PC-3 (cell line): ENCODE measurements at regions not wholly inside any gene's neighbourhood (a gene's known extent, or its start where the extent isn't known, plus 50 kb on each side); places are given as distances from the start of the nearest gene placed in this dataset.

Experiments
- ATAC-seq: fragments of 200-7000 bp; cut with Tn5 transposase; 2 replicates; pipeline ENCODE4 v1.9.1; 2020; ENCODE audit warnings: mild to moderate bottlenecking, moderate library complexity
- BruUV-seq: library from RNA; stranded (reverse); fragments of 400-500 nt; replicated peaks from 2 replicates; lab custom pipeline; 2021; lab: Mats Ljungman, UMichigan
- CTCF ChIA-PET: fragments of 300-600 bp; sonication (Branson Sonifier 250); formaldehyde crosslinking; loops from one replicate; lab custom pipeline; 2022; ENCODE audit warnings: antibody characterized with exemption; lab: Charles Lee
- POLR2A ChIA-PET: fragments of 300-600 bp; sonication (Branson Sonifier 250); formaldehyde crosslinking; loops from one replicate; lab custom pipeline; 2022; ENCODE audit warnings: antibody characterized with exemption; ENCODE audit not compliant: unreplicated experiment; lab: Charles Lee
- DNase-seq: peaks from one replicate; pipeline ENCODE4 v3.0.0-alpha.2; 2015
- H2AFZ ChIP-seq: fragments of 300-600 bp; sonication (generic); 2 replicates; pipeline ENCODE4 v1.6.0; 2016; ENCODE audit warnings: antibody characterized with exemption, low read length
- H3F3A ChIP-seq: fragments of 300-600 bp; sonication (generic); one replicate; pipeline ENCODE4 v1.6.0; 2017; ENCODE audit warnings: antibody characterized with exemption, low read length, control low read depth, mild to moderate bottlenecking; ENCODE audit not compliant: unreplicated experiment
- H3K27ac ChIP-seq: fragments of 300-600 bp; sonication (generic); 2 replicates; pipeline ENCODE4 v1.5.1; 2016; ENCODE audit warnings: mild to moderate bottlenecking, low read length
- H3K27me3 ChIP-seq: fragments of 300-600 bp; sonication (generic); 2 replicates; pipeline ENCODE4 v1.6.1; 2016; ENCODE audit warnings: low read length, mixed read lengths
- H3K36me3 ChIP-seq: fragments of 300-600 bp; sonication (generic); 2 replicates; pipeline ENCODE4 v1.6.1; 2016; ENCODE audit warnings: low read depth, mixed run types, low read length, mixed read lengths
- H3K4me1 ChIP-seq: fragments of 300-600 bp; sonication (generic); 2 replicates; pipeline ENCODE4 v1.5.1; 2016; ENCODE audit warnings: low read length; ENCODE audit not compliant: insufficient read depth
- H3K4me2 ChIP-seq: fragments of 300-600 bp; sonication (generic); 2 replicates; pipeline ENCODE4 v1.6.0; 2016; ENCODE audit warnings: low read length
- H3K4me3 ChIP-seq: fragments of 300-600 bp; sonication (generic); 2 replicates; pipeline ENCODE4 v1.5.1; 2016; ENCODE audit warnings: mild to moderate bottlenecking, low read length, mixed read lengths
- H3K79me2 ChIP-seq: fragments of 300-600 bp; sonication (generic); 2 replicates; pipeline ENCODE4 v1.6.1; 2017; ENCODE audit warnings: low read length, mixed read lengths
- H3K9ac ChIP-seq: fragments of 300-600 bp; sonication (generic); 2 replicates; pipeline ENCODE4 v1.6.0; 2016; ENCODE audit warnings: mild to moderate bottlenecking, low read length
- H3K9me2 ChIP-seq: fragments of 300-600 bp; sonication (generic); replicated peaks from 2 replicates; pipeline ENCODE4 v1.6.1; 2016; ENCODE audit warnings: mixed run types, low read length, mixed read lengths
- H3K9me3 ChIP-seq: fragments of 300-600 bp; sonication (generic); 2 replicates; pipeline ENCODE4 v1.6.1; 2016; ENCODE audit warnings: low read length, mixed read lengths
- H4K20me1 ChIP-seq: fragments of 300-600 bp; sonication (generic); 2 replicates; pipeline ENCODE4 v1.6.1; 2016; ENCODE audit warnings: low read length, mixed read lengths
- CTCF ChIP-seq: fragments of 300-600 bp; sonication (generic); conservative IDR thresholded peaks from 2 replicates; pipeline ENCODE4 v1.5.1; 2017; ENCODE audit warnings: antibody characterized with exemption, low read depth, mild to moderate bottlenecking, low read length
- EZH2 ChIP-seq: fragments of 300-600 bp; sonication (generic); IDR thresholded peaks from one replicate; pipeline ENCODE4 v1.6.1; 2017; ENCODE audit warnings: antibody characterized with exemption, mild to moderate bottlenecking, low read length; ENCODE audit not compliant: unreplicated experiment
- EZH2phosphoT487 ChIP-seq: fragments of 300-600 bp; sonication (generic); IDR thresholded peaks from 2 replicates; pipeline ENCODE4 v1.6.1; 2018; ENCODE audit warnings: mild to moderate bottlenecking, antibody characterized with exemption, low read length, borderline replicate concordance
- intact Hi-C: fragments of 100-400 bp; cut with micrococcal nuclease; formaldehyde crosslinking; loops from 2 replicates; pipeline ENCODE4 v1.9.0; 2023

- TF ChIP-seq EZH2phosphoT487: no peak
- TF ChIP-seq EZH2: no peak
- TF ChIP-seq CTCF: no peak
- CTCF ChIA-PET: interaction anchor here (0.6 kb wide), 1 partner anchor 71 kb away, joined by 9 read pairs; no protein-coding TSS in a partner anchor
- Histone ChIP-seq H3K4me1 (no peaks in the 10 kb centered on the region), H3K9me3 (no peaks in the 10 kb centered on the region), H3K79me2 (no peaks in the 10 kb centered on the region), H3K36me3 (no peaks in the 10 kb centered on the region), H2AFZ (no peak overlapping the region), H3K27ac (no peak overlapping the region), H3K4me2 (no peak overlapping the region), H3F3A (no peaks in the 10 kb centered on the region), H3K4me3 (no peak overlapping the region), H3K27me3 (peaks cover 14% of the 10 kb centered on the region), H4K20me1 (no peaks in the 10 kb centered on the region), H3K9ac (no peak overlapping the region), H3K9me2 (no peaks in the 10 kb centered on the region)
- POLR2A ChIA-PET: no interaction called here
- ATAC-seq (no peak), DNase-seq (no peak)
- BruUV-seq: no TSS peak
- intact Hi-C loops: no loop called here
These were observed 128.7 kb upstream of the USP38 start for GRCh38 chr4:143055997-143056396.

GRCh38 chr4:143071351-143071750 is 113.4 kb upstream of the USP38 start:
- Histone ChIP-seq H3K4me1 (no peaks in the 10 kb centered on the region), H3K9me3 (no peaks in the 10 kb centered on the region), H3K27me3 (peaks cover under 1% of the 10 kb centered on the region; the same call in 1 of the 2 replicates), H3K36me3 (no peaks in the 10 kb centered on the region), H3K79me2 (no peaks in the 10 kb centered on the region), H3K27ac (no peak overlapping the region), H3K9me2 (no peaks in the 10 kb centered on the region), H2AFZ (no peak overlapping the region), H3K4me2 (no peak overlapping the region), H4K20me1 (no peaks in the 10 kb centered on the region), H3F3A (no peaks in the 10 kb centered on the region), H3K9ac (no peak overlapping the region), H3K4me3 (no peak overlapping the region)
- intact Hi-C loops: no loop called here
- POLR2A ChIA-PET: no interaction called here
- TF ChIP-seq CTCF (no peak), EZH2phosphoT487 (no peak), EZH2 (no peak)
- ATAC-seq (no peak), DNase-seq (no peak)
- BruUV-seq: no TSS peak
- CTCF ChIA-PET: no interaction called here

GRCh38 chr4:143076723-143077122 is 108.0 kb upstream of the USP38 start:
- Histone ChIP-seq H3K9ac (no peak overlapping the region), H3K9me3 (no peaks in the 10 kb centered on the region), H3K4me3 (no peak overlapping the region), H3F3A (no peaks in the 10 kb centered on the region), H3K36me3 (no peaks in the 10 kb centered on the region), H3K27ac (no peak overlapping the region), H3K4me1 (no peaks in the 10 kb centered on the region), H3K27me3 (peaks cover 43% of the 10 kb centered on the region), H3K9me2 (no peaks in the 10 kb centered on the region), H3K79me2 (no peaks in the 10 kb centered on the region), H2AFZ (no peak overlapping the region), H4K20me1 (no peaks in the 10 kb centered on the region), H3K4me2 (no peak overlapping the region)
- no TSS peak for BruUV-seq
- ChIA-PET CTCF (no interaction called here), POLR2A (no interaction called here)
- intact Hi-C loops: no loop called here
- TF ChIP-seq EZH2phosphoT487 (no peak), EZH2 (no peak), CTCF (no peak)
- no peak for DNase-seq
- ATAC-seq: no peak
